G401.6 (cell line): ENCODE measurements at regions not wholly inside any gene's neighbourhood (a gene's known extent, or its start where the extent isn't known, plus 50 kb on each side); places are given as distances from the start of the nearest gene placed in this dataset.
"Not testable (repeated sequence)": the region's sequence is repeated elsewhere in the genome, so short reads cannot be mapped to it uniquely, and the experiment has no call there.

Experiments
- FAIRE-seq: peaks from 2 replicates; lab custom pipeline; 2012; peaks lifted over from hg19 to GRCh38; lab: Jason Lieb, UNC

DNA sequence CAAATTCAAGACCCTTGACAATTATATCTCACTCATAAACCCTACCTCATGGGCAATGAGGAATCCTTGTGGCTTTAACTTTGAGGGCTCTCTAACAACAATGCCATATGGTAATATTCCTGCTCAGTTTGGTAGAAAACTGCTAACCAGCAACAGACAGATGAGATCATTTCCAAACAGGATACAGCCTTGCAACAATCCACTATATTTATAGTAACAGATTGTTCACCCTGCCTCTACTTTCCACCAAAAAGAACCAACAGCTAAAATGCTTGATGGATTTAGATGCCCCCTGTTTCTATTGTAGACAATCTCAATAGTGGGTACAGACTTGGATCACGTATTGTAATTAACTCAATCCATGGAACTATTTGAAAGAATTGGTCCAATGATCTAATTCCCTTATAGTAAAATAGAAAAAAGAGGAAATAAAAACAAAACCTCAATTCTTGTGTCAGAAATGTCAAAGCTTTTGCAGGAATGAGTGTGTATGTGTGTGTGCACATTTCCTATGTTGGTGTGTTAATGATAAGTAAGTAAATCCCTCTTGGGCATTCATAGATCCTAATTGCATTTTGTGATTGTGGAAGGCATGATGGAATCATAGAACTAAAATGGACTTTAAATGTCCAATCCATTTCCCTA lies 100.0 kb upstream of the EDEM3 start:
- no peak for FAIRE-seq

- FAIRE-seq, result no peak
Measured at GRCh38 chr1:184854036-184854435, 99.4 kb upstream of the EDEM3 start.

DNA sequence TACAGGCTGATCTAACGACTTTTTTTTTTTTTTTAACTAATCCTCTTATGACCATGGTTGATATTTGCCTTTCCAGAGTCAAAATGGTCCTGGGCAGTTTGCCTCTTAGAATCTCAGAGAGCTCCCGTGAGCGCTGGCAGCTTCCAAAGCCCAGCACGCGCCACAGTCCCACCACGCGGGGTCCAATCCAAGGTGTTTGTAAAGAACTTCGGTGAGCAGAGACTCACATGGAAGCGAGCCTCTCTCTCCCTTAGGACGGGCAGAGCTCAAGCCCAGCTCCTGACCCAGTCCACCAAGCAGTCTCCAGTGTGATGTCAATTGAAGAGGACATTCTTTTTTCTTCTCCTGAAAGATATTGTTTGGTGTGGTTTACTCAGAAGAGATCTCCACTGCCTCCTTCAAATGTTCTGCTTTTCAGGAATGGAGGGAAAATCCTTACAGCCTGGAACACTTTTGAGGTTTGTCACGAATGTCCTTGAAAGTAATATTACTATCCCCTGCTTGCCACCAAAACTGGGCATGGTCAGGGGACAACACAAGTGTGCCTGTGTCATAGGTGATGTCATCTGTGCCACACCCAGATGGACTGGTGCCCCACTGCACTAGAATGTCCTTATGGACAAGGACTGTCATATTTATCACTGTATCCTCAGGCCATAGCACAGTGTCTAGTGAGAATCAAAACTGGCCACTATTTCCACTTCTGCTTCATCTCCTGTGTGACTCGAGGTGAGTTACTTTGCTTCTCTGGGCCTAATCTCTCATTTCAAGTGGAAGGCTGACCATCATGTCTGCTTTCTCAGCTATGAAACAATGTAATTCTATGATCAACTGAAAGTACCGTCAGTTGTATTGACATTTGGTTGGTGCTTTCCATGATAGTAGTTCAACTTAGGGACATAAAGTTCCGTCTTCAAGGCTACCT lies 97.4 kb upstream of the EDEM3 start:
- no peak for FAIRE-seq

GRCh38 chr1:184843732-184844495 lies 89.3 kb upstream of the EDEM3 start:
- FAIRE-seq, result no peak

- no peak for FAIRE-seq
Measured at GRCh38 chr1:184840596-184840995, 85.9 kb upstream of the EDEM3 start.

- FAIRE-seq, result no peak
Measured at GRCh38 chr1:184838504-184838951, 83.9 kb upstream of the EDEM3 start.

- FAIRE-seq, result no peak
Measured at GRCh38 chr1:184836934-184837895, 82.6 kb upstream of the EDEM3 start.

- FAIRE-seq, result no peak
Measured at GRCh38 chr1:184836141-184836540, 81.5 kb upstream of the EDEM3 start.

DNA sequence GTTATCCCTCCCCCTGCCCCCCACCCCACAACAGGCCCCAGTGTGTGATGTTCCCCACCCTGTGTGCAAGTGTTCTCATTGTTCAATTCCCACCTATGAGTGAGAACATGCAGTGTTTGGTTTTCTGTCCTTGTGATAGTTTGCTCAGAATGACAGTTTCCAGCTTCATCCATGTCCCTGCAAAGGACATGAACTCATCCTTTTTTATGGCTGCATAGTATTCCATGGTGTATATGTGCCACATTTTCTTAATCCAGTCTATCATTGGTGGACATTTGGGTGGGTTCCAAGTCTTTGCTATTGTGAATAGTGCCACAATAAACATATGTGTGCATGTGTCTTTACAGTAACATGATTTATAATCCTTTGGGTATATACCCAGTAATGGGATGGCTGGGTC lies 79.3 kb upstream of the EDEM3 start:
- not testable (repeated sequence) for FAIRE-seq

GRCh38 chr1:184832517-184832916 lies 77.9 kb upstream of the EDEM3 start:
- FAIRE-seq, result no peak

- not testable (repeated sequence) for FAIRE-seq
Measured at GRCh38 chr1:184829496-184829895, 74.8 kb upstream of the EDEM3 start.

- no peak for FAIRE-seq
Measured at GRCh38 chr1:184828369-184828717, 73.7 kb upstream of the EDEM3 start.

- no peak for FAIRE-seq
Measured at GRCh38 chr1:184827600-184828368, 73.1 kb upstream of the EDEM3 start.

GRCh38 chr1:184826001-184826400 lies 71.3 kb upstream of the EDEM3 start:
- no peak for FAIRE-seq

DNA sequence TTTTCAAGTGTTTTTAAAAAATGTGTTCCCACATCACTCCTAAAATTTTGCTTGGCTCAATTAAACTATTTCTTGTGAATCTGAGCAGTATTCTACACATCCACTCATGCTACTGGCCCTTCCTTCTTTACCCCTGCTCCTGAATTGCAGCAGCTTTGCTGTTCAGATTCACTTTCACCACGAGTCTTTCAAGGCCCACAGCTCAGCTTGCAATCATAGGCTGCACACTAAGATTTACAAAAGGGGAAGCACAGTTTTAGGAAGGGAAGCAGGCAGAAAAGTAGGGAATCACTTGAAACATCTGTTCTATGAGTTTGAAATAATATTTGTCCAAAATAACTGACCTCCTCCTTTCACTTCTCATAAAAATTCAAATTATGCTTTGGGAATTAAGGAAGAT lies 70.9 kb upstream of the EDEM3 start:
- no peak for FAIRE-seq

GRCh38 chr1:184824691-184825323 lies 70.1 kb upstream of the EDEM3 start:
- no peak for FAIRE-seq

DNA sequence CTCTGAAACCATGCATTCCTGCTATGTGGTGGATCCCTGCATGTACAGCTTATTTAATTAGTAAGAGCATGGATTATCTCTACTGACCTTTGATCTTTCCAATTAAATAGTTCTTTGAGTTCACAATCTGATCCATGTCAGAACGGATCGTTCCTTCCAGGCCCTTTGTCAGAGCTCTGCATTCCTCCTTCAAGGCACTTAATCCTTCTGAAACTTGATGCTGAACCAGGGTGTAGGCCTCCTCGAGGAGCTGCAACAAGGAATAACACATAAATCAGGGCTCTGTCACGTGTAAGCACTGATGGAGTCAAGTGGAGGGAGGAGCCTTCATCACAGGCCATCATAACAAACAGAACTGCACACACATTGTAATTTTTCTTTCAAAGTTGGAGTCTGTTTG lies 68.4 kb upstream of the EDEM3 start:
- no peak for FAIRE-seq

DNA sequence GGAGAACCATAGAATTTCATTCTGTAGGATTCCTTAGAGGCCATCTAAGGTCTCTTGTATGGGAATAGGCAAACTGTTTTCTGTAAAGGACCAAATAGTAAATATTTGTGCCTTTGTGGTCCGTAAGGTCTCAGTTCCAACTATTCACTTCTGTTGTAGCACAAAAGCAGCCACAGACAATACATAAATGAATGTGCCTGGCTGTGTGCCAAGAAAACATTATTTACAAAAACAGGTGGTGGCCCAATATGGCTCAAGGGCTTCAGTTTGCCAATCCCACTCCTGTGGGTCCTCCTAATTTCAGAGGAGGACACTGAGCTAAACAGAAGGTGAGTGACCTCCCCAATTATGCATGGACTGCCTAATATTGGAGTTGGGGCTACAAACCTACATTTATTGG lies 67.6 kb upstream of the EDEM3 start:
- no peak for FAIRE-seq

GRCh38 chr1:184821658-184822057 lies 67.0 kb upstream of the EDEM3 start:
- no peak for FAIRE-seq

DNA sequence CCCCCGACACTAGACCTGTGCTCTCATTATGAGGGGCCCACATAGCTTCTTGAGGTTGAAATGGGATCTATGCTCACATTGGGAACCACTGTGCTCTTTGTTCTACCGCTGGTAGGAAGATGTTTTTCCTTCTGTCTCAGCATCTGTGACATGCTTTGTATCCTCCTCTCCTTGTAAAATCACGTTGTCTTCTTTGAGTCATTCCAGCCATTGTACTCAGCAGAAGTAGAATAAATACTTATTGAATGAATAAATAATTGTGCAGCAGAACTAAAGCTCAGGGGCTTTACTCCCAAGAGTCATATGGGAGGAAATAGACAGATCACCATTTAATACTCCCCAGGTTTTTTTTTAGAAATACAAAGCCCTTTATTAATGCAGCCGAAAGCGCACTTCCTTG lies 66.3 kb upstream of the EDEM3 start:
- FAIRE-seq, result no peak
